H9 (cell line): ENCODE measurements at regions not wholly inside any gene's neighbourhood (a gene's known extent, or its start where the extent isn't known, plus 50 kb on each side); places are given as distances from the start of the nearest gene placed in this dataset.

Experiments
- DNase-seq: peaks from one replicate; pipeline ENCODE4 v3.0.0-alpha.2; 2017
- H2AFZ ChIP-seq: one replicate; pipeline ENCODE4 v1.6.1; 2013; ENCODE audit warnings: mild to moderate bottlenecking, low read length, control low read depth, moderate library complexity
- H2AK5ac ChIP-seq: 2 replicates; pipeline ENCODE4 v1.6.1; 2013; ENCODE audit warnings: low read length, control low read depth, mixed read lengths; ENCODE audit not compliant: insufficient read length
- H2BK120ac ChIP-seq: one replicate; pipeline ENCODE4 v1.6.1; 2013; ENCODE audit warnings: low read depth, mild to moderate bottlenecking, low read length, control low read depth, inconsistent platforms; ENCODE audit not compliant: poor library complexity, severe bottlenecking
- H2BK12ac ChIP-seq: 2 replicates; pipeline ENCODE4 v1.6.1; 2013; ENCODE audit warnings: low read length, control low read depth, mixed read lengths, low read depth; ENCODE audit not compliant: insufficient read length
- H2BK15ac ChIP-seq: 2 replicates; pipeline ENCODE4 v1.6.1; 2013; ENCODE audit warnings: low read depth, low read length, control low read depth
- H2BK20ac ChIP-seq: one replicate; pipeline ENCODE4 v1.6.1; 2013; ENCODE audit warnings: low read depth, mild to moderate bottlenecking, low read length, control low read depth, inconsistent platforms; ENCODE audit not compliant: poor library complexity, severe bottlenecking
- H2BK5ac ChIP-seq: 2 replicates; pipeline ENCODE4 v1.6.1; 2013; ENCODE audit warnings: low read length, control low read depth, mixed read lengths; ENCODE audit not compliant: insufficient read length
- H3K14ac ChIP-seq: 2 replicates; pipeline ENCODE4 v1.6.1; 2013; ENCODE audit warnings: low read length, control low read depth; ENCODE audit not compliant: insufficient read depth
- H3K18ac ChIP-seq: 2 replicates; pipeline ENCODE4 v1.6.1; 2013; ENCODE audit warnings: low read depth, mild to moderate bottlenecking, mixed read lengths, low read length, control low read depth; ENCODE audit not compliant: insufficient read length
- H3K23ac ChIP-seq: 2 replicates; pipeline ENCODE4 v1.6.1; 2013; ENCODE audit warnings: low read length, control low read depth, mixed read lengths, low read depth; ENCODE audit not compliant: insufficient read length
- H3K23me2 ChIP-seq: 2 replicates; pipeline ENCODE4 v1.6.1; 2013; ENCODE audit warnings: low read depth, mild to moderate bottlenecking, mixed read lengths, low read length, control low read depth; ENCODE audit not compliant: insufficient read length, poor library complexity, severe bottlenecking
- H3K27ac ChIP-seq: 2 replicates; pipeline ENCODE4 v1.5.1; 2013; ENCODE audit warnings: low read length, control low read depth, mixed read lengths, low read depth; ENCODE audit not compliant: insufficient read length
- H3K27me3 ChIP-seq: 2 replicates; pipeline ENCODE4 v1.6.1; 2013; ENCODE audit warnings: low read length, control low read depth, inconsistent platforms; ENCODE audit not compliant: insufficient read depth
- H3K4ac ChIP-seq: 2 replicates; pipeline ENCODE4 v1.6.1; 2013; ENCODE audit warnings: low read depth, mild to moderate bottlenecking, control low read depth, inconsistent platforms, low read length, moderate library complexity
- H3K4me1 ChIP-seq: 2 replicates; pipeline ENCODE4 v1.6.1; 2013; ENCODE audit warnings: low read length, control low read depth, inconsistent platforms; ENCODE audit not compliant: insufficient read depth
- H3K4me2 ChIP-seq: 2 replicates; pipeline ENCODE4 v1.6.1; 2013; ENCODE audit warnings: low read length, control low read depth, mixed read lengths; ENCODE audit not compliant: insufficient read length, insufficient read depth
- H3K56ac ChIP-seq: 2 replicates; pipeline ENCODE4 v1.6.1; 2013; ENCODE audit warnings: low read depth, mild to moderate bottlenecking, mixed read lengths, low read length, control low read depth; ENCODE audit not compliant: insufficient read length
- H3K79me1 ChIP-seq: 2 replicates; pipeline ENCODE4 v1.6.1; 2013; ENCODE audit warnings: low read depth, mild to moderate bottlenecking, moderate library complexity, low read length, control low read depth, inconsistent platforms; ENCODE audit not compliant: insufficient read depth, poor library complexity, severe bottlenecking
- H3K79me2 ChIP-seq: 2 replicates; pipeline ENCODE4 v1.6.1; 2013; ENCODE audit warnings: low read length, control low read depth, inconsistent platforms; ENCODE audit not compliant: insufficient read depth
- H3K9ac ChIP-seq: 2 replicates; pipeline ENCODE4 v1.6.1; 2013; ENCODE audit warnings: low read length, control low read depth, mixed read lengths; ENCODE audit not compliant: insufficient read length; ENCODE audit errors: extremely low read depth
- H3K9me3 ChIP-seq: one replicate; pipeline ENCODE4 v1.6.1; 2013; ENCODE audit warnings: low read depth, low read length, inconsistent platforms; ENCODE audit not compliant: control insufficient read depth
- H3T11ph ChIP-seq: one replicate; pipeline ENCODE4 v1.6.1; 2013; ENCODE audit warnings: mild to moderate bottlenecking, low read length, control low read depth, inconsistent platforms
- H4K20me1 ChIP-seq: one replicate; pipeline ENCODE4 v1.6.1; 2013; ENCODE audit not compliant: control insufficient read depth, insufficient read length, insufficient read depth
- H4K5ac ChIP-seq: 2 replicates; pipeline ENCODE4 v1.6.1; 2013; ENCODE audit warnings: low read depth, mild to moderate bottlenecking, mixed read lengths, low read length, control low read depth; ENCODE audit not compliant: insufficient read length
- H4K8ac ChIP-seq: replicated peaks from 2 replicates; pipeline ENCODE4 v1.6.1; 2013; ENCODE audit warnings: low read length, control low read depth, mixed read lengths, low read depth; ENCODE audit not compliant: insufficient read length
- H4K91ac ChIP-seq: 2 replicates; pipeline ENCODE4 v1.6.1; 2013; ENCODE audit warnings: low read depth, mild to moderate bottlenecking, moderate library complexity, mixed read lengths, low read length, control low read depth; ENCODE audit not compliant: insufficient read length
- H3K27ac Mint-ChIP-seq, 3 experiments: 2 replicates in 2 of 3; 3 replicates in 1 of 3; pipeline ENCODE4 v1.8.0; 2020 to 2021; ENCODE audit warnings: mixed read lengths in 3 of 3, mild to moderate bottlenecking in 1 of 3, moderate library complexity in 1 of 3
- H3K27me3 Mint-ChIP-seq: 2 replicates; pipeline ENCODE4 v1.8.0; 2021; ENCODE audit warnings: low read depth, mild to moderate bottlenecking, moderate library complexity, mixed read lengths
- H3K36me3 Mint-ChIP-seq, 3 experiments: 2 replicates in 2 of 3; 3 replicates in 1 of 3; pipeline ENCODE4 v1.8.0; 2020 to 2021; ENCODE audit warnings: low read depth in 3 of 3, mixed read lengths in 3 of 3; ENCODE audit not compliant: insufficient read depth in 1 of 3
- H3K4me1 Mint-ChIP-seq, 2 experiments: 2 replicates each; pipeline ENCODE4 v1.8.0; 2020; ENCODE audit warnings: mixed read lengths in 2 of 2
- H3K4me3 Mint-ChIP-seq, 2 experiments: 2 replicates in 1 of 2; 3 replicates in 1 of 2; pipeline ENCODE4 v1.8.0; 2020 to 2021; ENCODE audit warnings: mild to moderate bottlenecking in 2 of 2, mixed read lengths in 2 of 2, moderate library complexity in 1 of 2
- H3K9me3 Mint-ChIP-seq, 2 experiments: 2 replicates in 1 of 2; 3 replicates in 1 of 2; pipeline ENCODE4 v1.8.0; 2020; ENCODE audit warnings: mild to moderate bottlenecking in 2 of 2, mixed read lengths in 2 of 2, moderate library complexity in 1 of 2
- CTCF ChIP-seq: fragments of 200-600 bp; sonication (generic); conservative IDR thresholded peaks from 3 replicates; pipeline ENCODE4 v1.8.0; 2021; ENCODE audit warnings: antibody characterized with exemption, mild to moderate bottlenecking

GRCh38 chr14:76657846-76658245 is 103.4 kb upstream of the VASH1 start:
- H3K4ac ChIP-seq: no peak overlapping the region
- H3K4me2 ChIP-seq: no peak overlapping the region
- Mint-ChIP-seq H3K27me3 (peaks cover 2% of the 10 kb centered on the region), H3K27ac (no peak overlapping the region), H3K4me1 (no peaks in the 10 kb centered on the region), H3K36me3 (peaks cover 0 to 15% (median 0%) of the 10 kb centered on the region in 3 experiments; a peak in 1 of 7 replicates), H3K4me3 (no peak overlapping the region), H3K9me3 (peaks cover 16 to 18% of the 10 kb centered on the region in 2 experiments)
- peaks cover 5% of the 10 kb centered on the region for H3K9me3 ChIP-seq
- H4K91ac ChIP-seq: no peak overlapping the region
- no peak overlapping the region for H3T11ph ChIP-seq
- no peak overlapping the region for H3K23ac ChIP-seq
- no peak overlapping the region for H3K56ac ChIP-seq
- no peak overlapping the region for H3K9ac ChIP-seq
- H2BK5ac ChIP-seq: no peak overlapping the region
- no peaks in the 10 kb centered on the region for H3K23me2 ChIP-seq
- no peaks in the 10 kb centered on the region for H3K27me3 ChIP-seq
- H2BK15ac ChIP-seq: no peak overlapping the region
- H3K27ac ChIP-seq: no peak overlapping the region
- H4K5ac ChIP-seq: no peak overlapping the region
- no peak overlapping the region for H2AFZ ChIP-seq
- H4K20me1 ChIP-seq: no peaks in the 10 kb centered on the region
- no peaks in the 10 kb centered on the region for H3K4me1 ChIP-seq
- H2BK20ac ChIP-seq: no peak overlapping the region
- no peak overlapping the region for H2BK120ac ChIP-seq
- no peak for TF ChIP-seq CTCF
- no peak overlapping the region for H2BK12ac ChIP-seq
- DNase-seq: no peak
- H3K18ac ChIP-seq: no peak overlapping the region
- H2AK5ac ChIP-seq: no peak overlapping the region
- no peak overlapping the region for H4K8ac ChIP-seq
- no peak overlapping the region for H3K14ac ChIP-seq
- no peaks in the 10 kb centered on the region for H3K79me2 ChIP-seq
- H3K79me1 ChIP-seq: no peaks in the 10 kb centered on the region
